Neural progenitor cell (in vitro differentiated cells): ENCODE measurements at regions not wholly inside any gene's neighbourhood (a gene's known extent, or its start where the extent isn't known, plus 50 kb on each side); places are given as distances from the start of the nearest gene placed in this dataset.

Source experiments
- CTCF ChIP-seq: fragments of 200-600 bp; sonication (generic); IDR thresholded peaks from 2 replicates; pipeline ENCODE4 v1.5.1; 2017; ENCODE audit warnings: antibody characterized with exemption, mild to moderate bottlenecking
- EZH2 ChIP-seq: fragments of 200-600 bp; sonication (generic); IDR thresholded peaks from 2 replicates; pipeline ENCODE4 v1.6.1; 2017; ENCODE audit warnings: antibody characterized with exemption, mild to moderate bottlenecking, moderate library complexity
- EZH2phosphoT487 ChIP-seq: fragments of 200-600 bp; sonication (generic); IDR thresholded peaks from 2 replicates; pipeline ENCODE4 v1.6.1; 2017; ENCODE audit warnings: antibody characterized with exemption

GRCh38 chr13:34546344-34547250 lies 395.5 kb upstream of the NBEA start:
- no peak for TF ChIP-seq CTCF
- no peak for TF ChIP-seq EZH2phosphoT487
- TF ChIP-seq EZH2: no peak
